Hepatocyte (in vitro differentiated cells): ENCODE measurements at regions not wholly inside any gene's neighbourhood (a gene's known extent, or its start where the extent isn't known, plus 50 kb on each side); places are given as distances from the start of the nearest gene placed in this dataset.
A peak's percentile ranks its signal among the peaks of the same experiment; 100 is the strongest.

Experiments
- DNase-seq: peaks from one replicate; pipeline ENCODE4 v3.0.0-alpha.2; 2016; ENCODE audit warnings: low spot score
- H2AFZ ChIP-seq: fragments of 200-600 bp; sonication (generic); 2 replicates; pipeline ENCODE4 v1.6.0; 2016; ENCODE audit warnings: antibody characterized with exemption, mild to moderate bottlenecking
- H3K27ac ChIP-seq: fragments of 200-600 bp; sonication (generic); 2 replicates; pipeline ENCODE4 v1.5.1; 2016; ENCODE audit warnings: mild to moderate bottlenecking
- H3K27me3 ChIP-seq: fragments of 200-600 bp; sonication (generic); 2 replicates; pipeline ENCODE4 v1.6.1; 2016
- H3K36me3 ChIP-seq: fragments of 200-600 bp; sonication (generic); replicated peaks from 2 replicates; pipeline ENCODE4 v1.5.1; 2016; ENCODE audit warnings: low read depth; ENCODE audit not compliant: insufficient read depth
- H3K4me1 ChIP-seq: fragments of 200-600 bp; sonication (generic); 2 replicates; pipeline ENCODE4 v1.5.1; 2016; ENCODE audit warnings: mild to moderate bottlenecking, moderate library complexity; ENCODE audit not compliant: insufficient read depth
- H3K4me2 ChIP-seq: fragments of 200-600 bp; sonication (generic); 2 replicates; pipeline ENCODE4 v1.6.0; 2016
- H3K4me3 ChIP-seq: fragments of 200-600 bp; sonication (generic); 2 replicates; pipeline ENCODE4 v1.5.1; 2016; ENCODE audit warnings: mild to moderate bottlenecking
- H3K79me2 ChIP-seq: fragments of 200-600 bp; sonication (generic); 2 replicates; pipeline ENCODE4 v1.6.0; 2017; ENCODE audit warnings: mild to moderate bottlenecking
- H3K9me2 ChIP-seq: fragments of 200-600 bp; sonication (generic); replicated peaks from 2 replicates; pipeline ENCODE4 v1.6.0; 2017; ENCODE audit warnings: mild to moderate bottlenecking; ENCODE audit not compliant: insufficient read depth
- H3K9me3 ChIP-seq: fragments of 200-600 bp; sonication (generic); 2 replicates; pipeline ENCODE4 v1.5.1; 2016; ENCODE audit warnings: low read depth, mild to moderate bottlenecking
- H4K20me1 ChIP-seq: fragments of 200-600 bp; sonication (generic); 2 replicates; pipeline ENCODE4 v1.6.0; 2016; ENCODE audit warnings: mild to moderate bottlenecking; ENCODE audit not compliant: insufficient read depth, poor library complexity, severe bottlenecking
- EZH2 ChIP-seq: fragments of 200-600 bp; sonication (generic); IDR thresholded peaks from 2 replicates; pipeline ENCODE4 v1.6.1; 2016; ENCODE audit warnings: antibody characterized with exemption, mild to moderate bottlenecking, borderline replicate concordance
- EZH2phosphoT487 ChIP-seq: fragments of 200-600 bp; sonication (generic); IDR thresholded peaks from one replicate; pipeline ENCODE4 v1.6.1; 2018; ENCODE audit warnings: antibody characterized with exemption, mild to moderate bottlenecking, low read depth, moderate library complexity; ENCODE audit not compliant: unreplicated experiment, severe bottlenecking
- WGBS: methylation state at CpG from one replicate; pipeline ENCODE4 v1.1.6; 2016; ENCODE audit warnings: low lambda C conversion rate; ENCODE audit errors: missing lambda C conversion rate; 5-methylcytosine and 5-hydroxymethylcytosine counted together
- TF ChIP-seq, protein P1 (sequence below): fragments of 200-600 bp; sonication (generic); IDR thresholded peaks from 2 replicates; pipeline ENCODE4 v1.5.1; 2016; ENCODE audit warnings: antibody characterized with exemption, mild to moderate bottlenecking; ENCODE audit not compliant: poor library complexity

DNA sequence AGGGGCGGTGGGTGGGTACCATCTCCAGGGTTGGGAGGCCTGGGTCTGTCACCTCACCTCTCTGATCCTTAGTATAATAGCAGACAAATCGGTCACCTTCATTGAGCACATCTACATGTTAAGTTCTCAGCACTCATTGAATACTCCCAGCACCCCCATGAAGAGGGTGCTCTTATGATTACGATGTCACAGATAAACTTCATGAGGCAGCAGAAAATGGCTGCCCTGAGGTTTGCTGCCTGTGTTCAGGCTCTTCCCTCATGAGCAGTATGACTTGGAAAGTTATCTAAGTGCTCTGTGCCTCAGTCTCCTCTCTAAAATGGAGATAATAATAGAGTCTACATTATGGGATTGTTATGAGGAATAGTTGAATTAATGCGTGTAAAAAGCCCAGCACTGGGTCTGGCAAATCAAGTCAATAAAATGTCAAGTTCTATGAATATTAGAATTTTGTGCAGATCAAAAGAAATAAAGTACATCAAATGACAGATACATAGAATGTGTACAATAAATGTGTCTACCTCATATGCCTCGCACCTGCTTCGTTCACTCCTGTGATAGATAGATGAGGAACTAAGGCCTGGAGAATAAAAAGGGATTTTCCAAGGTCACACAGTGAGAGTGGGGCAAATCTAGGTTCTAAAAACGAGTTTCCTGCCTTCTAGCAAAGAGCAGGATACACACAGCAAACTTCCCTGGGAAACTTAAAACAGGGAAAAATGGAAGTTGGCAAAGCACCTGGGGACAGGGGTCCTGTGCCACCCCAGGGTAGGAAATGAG, 142.2 kb upstream of the MRPS22 start:
- DNase-seq: no peak
- Histone ChIP-seq H3K4me2 (no peak overlapping the region), H4K20me1 (no peaks in the 10 kb centered on the region), H3K79me2 (no peaks in the 10 kb centered on the region), H3K4me1 (no peaks in the 10 kb centered on the region), H3K9me3 (no peaks in the 10 kb centered on the region), H3K27me3 (peaks cover 5% of the 10 kb centered on the region), H3K36me3 (no peaks in the 10 kb centered on the region), H3K27ac (no peak overlapping the region), H2AFZ (no peak overlapping the region), H3K4me3 (no peak overlapping the region), H3K9me2 (no peaks in the 10 kb centered on the region)
- 83% methylated on average over 7 of the region's 7 CpGs for WGBS
- TF ChIP-seq EZH2phosphoT487 (no peak), EZH2 (no peak)
- TF ChIP-seq, protein P1, sequence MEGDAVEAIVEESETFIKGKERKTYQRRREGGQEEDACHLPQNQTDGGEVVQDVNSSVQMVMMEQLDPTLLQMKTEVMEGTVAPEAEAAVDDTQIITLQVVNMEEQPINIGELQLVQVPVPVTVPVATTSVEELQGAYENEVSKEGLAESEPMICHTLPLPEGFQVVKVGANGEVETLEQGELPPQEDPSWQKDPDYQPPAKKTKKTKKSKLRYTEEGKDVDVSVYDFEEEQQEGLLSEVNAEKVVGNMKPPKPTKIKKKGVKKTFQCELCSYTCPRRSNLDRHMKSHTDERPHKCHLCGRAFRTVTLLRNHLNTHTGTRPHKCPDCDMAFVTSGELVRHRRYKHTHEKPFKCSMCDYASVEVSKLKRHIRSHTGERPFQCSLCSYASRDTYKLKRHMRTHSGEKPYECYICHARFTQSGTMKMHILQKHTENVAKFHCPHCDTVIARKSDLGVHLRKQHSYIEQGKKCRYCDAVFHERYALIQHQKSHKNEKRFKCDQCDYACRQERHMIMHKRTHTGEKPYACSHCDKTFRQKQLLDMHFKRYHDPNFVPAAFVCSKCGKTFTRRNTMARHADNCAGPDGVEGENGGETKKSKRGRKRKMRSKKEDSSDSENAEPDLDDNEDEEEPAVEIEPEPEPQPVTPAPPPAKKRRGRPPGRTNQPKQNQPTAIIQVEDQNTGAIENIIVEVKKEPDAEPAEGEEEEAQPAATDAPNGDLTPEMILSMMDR: no peak

DNA sequence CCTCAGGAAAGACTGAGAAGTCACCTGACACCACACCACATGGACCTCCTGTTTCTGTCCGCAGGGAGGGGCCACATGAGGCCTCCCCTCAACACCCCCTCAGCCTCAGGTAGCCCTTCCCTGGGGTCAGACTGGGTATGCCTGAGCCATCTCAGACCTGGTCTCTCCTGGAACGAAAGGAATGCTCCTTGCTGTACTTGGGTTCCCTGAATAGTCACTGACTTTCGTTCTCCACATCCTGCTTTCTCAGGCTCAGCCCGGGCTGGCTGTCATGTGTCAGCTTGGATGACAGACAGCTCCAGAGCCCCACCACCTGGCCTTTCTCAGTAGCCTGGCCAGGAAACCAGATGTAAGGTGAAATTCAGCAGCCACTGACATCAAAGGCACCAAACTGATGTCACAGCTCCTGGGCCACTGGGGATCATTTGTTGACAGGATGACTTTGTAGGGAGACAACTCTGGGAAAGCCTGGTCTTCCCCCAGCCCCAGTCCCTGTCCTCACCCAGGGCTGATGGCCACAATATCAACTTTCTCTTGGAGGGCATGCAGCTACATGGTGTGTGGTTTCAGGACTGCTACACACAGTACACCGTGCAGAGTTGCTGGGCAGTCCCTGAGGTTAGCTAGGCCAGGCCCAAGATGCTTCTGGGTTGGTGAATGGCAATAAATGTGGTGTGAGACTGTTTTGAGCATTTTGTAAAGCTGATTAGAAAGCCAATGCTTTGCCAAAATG, 141.4 kb upstream of the MRPS22 start:
- H3K9me2 ChIP-seq: no peaks in the 10 kb centered on the region
- H2AFZ ChIP-seq: no peak overlapping the region
- no peak overlapping the region for H3K4me3 ChIP-seq
- no peaks in the 10 kb centered on the region for H3K36me3 ChIP-seq
- H3K27me3 ChIP-seq: peaks cover 6% of the 10 kb centered on the region
- DNase-seq: peak; percentile 78
- TF ChIP-seq EZH2phosphoT487 (no peak), EZH2 (no peak)
- TF ChIP-seq, protein P1: peak; percentile 32
- H3K9me3 ChIP-seq: no peaks in the 10 kb centered on the region
- H3K79me2 ChIP-seq: no peaks in the 10 kb centered on the region
- H3K27ac ChIP-seq: no peak overlapping the region
- WGBS: 36% methylated on average over 5 of the region's 5 CpGs
- H4K20me1 ChIP-seq: no peaks in the 10 kb centered on the region
- H3K4me2 ChIP-seq: no peak overlapping the region
- H3K4me1 ChIP-seq: no peaks in the 10 kb centered on the region

- no peaks in the 10 kb centered on the region for H3K9me2 ChIP-seq
- no peak for DNase-seq
- no peaks in the 10 kb centered on the region for H3K79me2 ChIP-seq
- H3K27me3 ChIP-seq: peaks cover 6% of the 10 kb centered on the region
- no peak overlapping the region for H3K27ac ChIP-seq
- WGBS: 55% methylated on average over 1 of the region's 1 CpG
- no peak for TF ChIP-seq EZH2phosphoT487
- TF ChIP-seq, protein P1: no peak
- TF ChIP-seq EZH2: no peak
- no peak overlapping the region for H3K4me2 ChIP-seq
- H3K36me3 ChIP-seq: no peaks in the 10 kb centered on the region
- H4K20me1 ChIP-seq: no peaks in the 10 kb centered on the region
- H2AFZ ChIP-seq: no peak overlapping the region
- H3K4me1 ChIP-seq: no peaks in the 10 kb centered on the region
- H3K9me3 ChIP-seq: no peaks in the 10 kb centered on the region
- H3K4me3 ChIP-seq: no peak overlapping the region
Observed at GRCh38 chr3:139202959-139203349, 140.9 kb upstream of the MRPS22 start.
